GM19463 (cell line): ENCODE measurements at regions not wholly inside any gene's neighbourhood (a gene's known extent, or its start where the extent isn't known, plus 50 kb on each side); places are given as distances from the start of the nearest gene placed in this dataset.

Source experiments
- ATAC-seq: cut with Tn5 transposase; IDR thresholded peaks from one replicate; pipeline ENCODE4 v1.9.1; 2021; ENCODE audit warnings: mild to moderate bottlenecking, moderate library complexity; ENCODE audit not compliant: unreplicated experiment

DNA sequence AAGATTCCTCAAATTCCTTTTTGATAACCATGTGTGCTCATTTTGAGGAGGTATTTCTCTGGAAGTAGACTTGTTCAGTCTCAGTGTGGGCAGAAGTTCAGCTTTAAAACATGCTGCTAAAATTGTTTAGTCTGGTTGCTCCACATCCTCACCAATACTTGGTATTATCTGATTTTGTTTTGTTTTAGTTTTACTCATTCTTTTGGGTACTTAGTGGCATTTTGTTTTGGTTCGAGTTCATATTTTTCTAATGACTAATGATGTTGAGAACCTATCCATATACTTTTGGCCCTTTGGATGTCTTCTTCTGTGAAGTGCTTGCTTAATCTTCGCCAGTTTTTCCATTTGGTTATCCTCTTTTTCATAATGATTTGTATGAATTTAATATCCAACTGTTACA lies 694.2 kb upstream of the FZD8 start:
- ATAC-seq, result no peak

- no peak for ATAC-seq
Observed at GRCh38 chr10:36333446-36333845, 691.4 kb upstream of the FZD8 start.

- ATAC-seq, result no peak
Observed at GRCh38 chr10:36332926-36333325, 690.8 kb upstream of the FZD8 start.

DNA sequence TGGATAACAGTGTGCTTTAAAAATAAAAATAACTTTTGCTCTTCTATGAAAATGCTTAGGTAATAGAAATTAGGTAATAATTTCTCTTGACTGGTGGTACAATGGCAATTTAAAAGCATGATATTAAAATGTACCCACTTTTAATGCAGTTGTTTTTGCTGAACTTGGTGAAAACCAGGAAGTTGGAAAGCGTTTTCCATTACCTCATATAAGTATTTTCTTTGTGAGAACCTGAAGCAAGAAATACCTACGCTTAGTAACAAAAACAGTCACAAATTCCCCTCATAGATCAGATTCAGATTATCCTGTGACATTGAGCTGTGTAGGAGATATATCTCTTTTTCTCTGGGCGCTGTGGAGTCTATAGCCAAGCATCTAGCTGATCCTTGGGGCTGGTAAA lies 689.0 kb upstream of the FZD8 start:
- no peak for ATAC-seq

DNA sequence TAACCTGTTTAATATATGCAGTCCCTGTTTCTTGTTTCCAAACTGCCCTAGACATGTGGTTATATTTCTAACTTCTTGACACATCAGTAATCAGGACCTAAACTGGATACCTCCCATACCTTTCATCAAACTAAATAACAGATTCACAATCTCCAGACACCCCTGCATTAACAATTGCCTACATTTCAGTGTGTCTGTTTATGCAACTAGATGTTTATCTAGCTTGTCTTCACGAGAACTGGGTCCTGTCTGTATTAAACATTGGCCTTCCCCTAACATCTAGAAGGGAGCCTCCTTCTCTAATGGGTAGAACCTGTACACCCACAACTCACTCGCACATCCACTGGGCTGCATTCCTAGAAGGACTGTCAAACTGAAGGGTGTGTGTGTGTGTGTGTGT lies 683.7 kb upstream of the FZD8 start:
- no peak for ATAC-seq

DNA sequence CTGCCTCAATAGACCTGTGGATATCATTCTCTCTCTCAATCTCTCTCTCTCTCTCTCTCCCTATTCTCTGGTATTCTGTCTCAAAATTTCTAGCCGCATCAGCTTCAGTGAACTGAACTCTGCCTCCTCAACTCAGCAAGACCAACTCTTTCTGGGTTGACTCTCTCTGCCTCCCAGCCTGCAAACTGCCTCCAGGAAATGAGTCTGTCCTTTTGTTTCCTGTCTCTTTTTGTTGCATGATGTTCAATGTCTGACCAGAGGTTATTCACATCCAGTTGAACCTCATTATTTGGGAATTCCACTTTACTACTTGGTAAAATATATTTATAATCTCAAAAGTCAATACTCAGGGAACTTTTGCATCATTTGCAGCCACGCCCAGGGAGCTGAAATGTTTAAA lies 682.7 kb upstream of the FZD8 start:
- ATAC-seq, result no peak

DNA sequence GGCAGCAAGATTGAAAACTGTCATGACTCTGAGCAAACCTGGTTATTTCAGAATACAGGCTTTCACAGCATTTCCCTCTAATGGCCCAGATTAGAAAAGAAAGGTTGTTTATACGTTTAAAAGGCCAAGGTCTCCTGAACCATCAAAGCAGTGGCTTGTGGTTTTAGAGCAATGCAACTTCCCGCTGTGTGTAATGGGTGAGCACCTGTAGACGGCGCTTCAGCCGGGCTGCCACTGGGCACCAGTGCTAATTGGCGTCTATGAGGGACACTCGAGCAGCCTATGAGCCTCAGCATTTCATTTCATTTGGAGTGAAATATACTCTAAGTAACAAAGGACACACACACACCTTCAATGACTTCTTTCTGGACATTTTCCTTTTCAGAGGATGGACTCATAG lies 671.0 kb upstream of the FZD8 start:
- ATAC-seq, result no peak

DNA sequence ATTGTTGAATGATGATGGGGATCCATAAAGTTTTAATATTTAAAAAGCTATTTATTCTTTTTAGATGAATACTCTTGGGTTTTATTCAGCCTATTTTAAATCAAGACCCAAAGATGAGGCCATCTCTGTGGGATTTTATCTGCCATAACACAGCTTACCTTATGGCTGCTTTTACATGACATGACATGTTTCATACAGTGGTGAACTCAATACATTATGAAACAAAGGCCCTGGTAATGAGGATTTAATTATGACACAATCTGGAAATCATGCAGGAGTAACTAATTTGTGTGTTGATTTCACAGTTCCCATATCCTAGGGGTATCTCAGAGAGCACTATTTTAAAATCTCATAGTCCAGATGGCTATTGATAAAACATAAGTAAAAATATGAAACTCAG lies 661.8 kb upstream of the FZD8 start:
- no peak for ATAC-seq

GRCh38 chr10:36302086-36302485 lies 660.0 kb upstream of the FZD8 start:
- no peak for ATAC-seq

GRCh38 chr10:36301539-36301938 lies 659.4 kb upstream of the FZD8 start:
- no peak for ATAC-seq

DNA sequence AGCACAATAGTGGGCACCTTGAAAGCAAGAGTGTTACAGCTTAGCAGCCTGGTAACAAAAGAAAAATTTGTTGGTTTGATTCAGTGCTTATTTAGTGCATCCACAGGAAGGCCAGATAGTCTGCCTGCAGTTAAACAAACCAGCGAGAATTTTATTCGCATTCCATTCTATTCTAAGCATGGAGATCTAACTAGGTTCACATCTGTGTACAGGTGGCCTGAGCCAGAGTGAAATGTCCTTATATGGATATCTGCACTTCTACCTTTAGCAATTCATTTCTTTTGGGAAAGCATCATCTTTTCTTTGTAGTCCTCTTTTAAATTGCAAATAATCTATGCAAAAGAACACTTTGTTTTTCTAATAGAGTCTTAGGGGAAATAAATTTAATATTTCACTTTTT lies 659.0 kb upstream of the FZD8 start:
- no peak for ATAC-seq

- no peak for ATAC-seq
Observed at GRCh38 chr10:36283827-36284226, 641.7 kb upstream of the FZD8 start.

DNA sequence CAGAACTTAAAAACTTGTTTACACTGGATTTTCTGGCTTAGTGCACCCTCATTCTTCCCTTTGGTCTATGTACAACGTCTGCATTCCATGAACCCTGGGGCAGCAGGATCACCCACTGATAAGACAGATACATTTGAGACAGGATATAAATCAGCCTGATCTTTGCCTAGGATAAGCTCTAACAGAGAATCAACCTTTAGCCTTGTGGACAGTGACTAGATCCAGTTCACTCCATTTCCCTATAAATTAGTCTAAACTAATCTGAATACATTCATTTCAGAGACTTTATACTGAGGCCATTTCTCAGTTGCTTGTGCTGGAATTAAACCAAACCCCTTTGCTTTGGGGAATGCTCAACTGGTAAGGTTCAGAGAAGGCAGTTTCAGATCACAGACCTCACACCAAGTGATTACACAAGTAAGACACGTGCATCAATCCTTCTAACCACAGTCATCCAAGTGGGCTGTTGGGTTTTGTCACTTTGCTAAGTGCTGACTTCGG lies 639.8 kb upstream of the FZD8 start:
- no peak for ATAC-seq

DNA sequence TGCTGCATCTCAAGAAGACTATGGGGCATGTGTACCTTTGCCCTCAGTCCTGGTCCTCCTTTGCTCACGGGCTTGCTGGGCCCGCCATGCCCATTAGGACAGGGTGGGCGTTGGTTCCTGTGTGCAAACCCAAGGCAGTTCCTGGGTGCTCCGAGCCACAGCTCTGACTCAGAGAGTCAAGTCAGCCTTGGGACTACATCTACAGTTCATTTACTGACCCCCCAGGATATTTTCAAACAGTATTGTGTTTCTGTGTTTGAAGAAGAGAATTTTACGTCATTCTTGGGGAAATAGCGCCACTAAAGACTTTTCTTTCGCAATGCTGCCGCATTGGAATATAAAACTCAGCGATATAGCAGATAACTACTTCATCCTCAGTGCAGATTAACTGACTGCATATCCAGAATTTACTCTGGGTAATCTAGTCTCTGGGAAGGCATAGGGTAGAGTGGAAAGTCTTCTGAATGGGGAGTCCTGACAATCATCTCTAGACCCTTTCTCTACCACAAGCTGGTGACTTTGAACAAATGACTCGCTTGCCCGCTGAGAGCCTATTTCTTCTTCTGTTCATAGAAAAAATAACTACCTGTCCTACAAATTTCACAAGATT lies 638.9 kb upstream of the FZD8 start:
- no peak for ATAC-seq

DNA sequence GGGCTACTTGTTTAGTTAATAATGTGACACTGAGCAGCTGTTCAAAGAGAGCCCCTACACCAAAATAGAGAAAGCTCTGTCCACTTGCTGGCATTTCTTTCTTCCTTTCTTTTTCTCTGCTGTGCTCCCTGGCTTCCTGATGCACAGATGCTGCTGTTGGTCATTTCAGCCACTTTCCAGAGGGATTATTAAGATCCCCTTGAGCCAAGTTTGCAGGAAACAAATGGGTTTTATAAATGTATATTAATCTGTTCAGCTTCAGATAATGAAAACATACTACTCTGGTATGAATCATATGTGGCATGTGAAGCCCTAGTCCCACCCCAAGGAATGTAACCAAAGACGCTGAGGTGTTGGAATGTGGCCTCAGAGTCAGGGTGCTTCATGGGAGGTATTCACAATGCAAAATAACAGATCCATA lies 638.2 kb upstream of the FZD8 start:
- ATAC-seq, result no peak

DNA sequence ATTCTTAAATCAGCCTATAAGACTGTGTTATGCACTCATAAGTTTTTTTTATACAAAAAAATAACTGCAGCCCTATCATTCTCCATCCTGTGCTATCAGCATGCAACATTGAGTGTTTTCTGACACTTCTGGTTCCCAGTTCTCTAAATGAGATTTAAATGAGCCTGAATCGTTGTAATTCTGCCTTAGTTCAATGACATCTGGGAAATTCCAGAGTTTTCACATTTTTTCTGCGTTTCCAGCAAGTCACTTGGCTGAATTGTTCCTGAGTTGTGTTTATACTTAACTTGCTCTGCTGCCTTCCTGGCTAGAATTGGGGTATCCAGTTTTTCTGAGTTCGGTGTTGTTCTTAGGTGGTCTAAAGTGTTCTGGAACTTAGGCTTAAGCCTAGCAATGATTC lies 636.1 kb upstream of the FZD8 start:
- ATAC-seq, result no peak

- ATAC-seq, result no peak
Observed at GRCh38 chr10:36277459-36277858, 635.4 kb upstream of the FZD8 start.

DNA sequence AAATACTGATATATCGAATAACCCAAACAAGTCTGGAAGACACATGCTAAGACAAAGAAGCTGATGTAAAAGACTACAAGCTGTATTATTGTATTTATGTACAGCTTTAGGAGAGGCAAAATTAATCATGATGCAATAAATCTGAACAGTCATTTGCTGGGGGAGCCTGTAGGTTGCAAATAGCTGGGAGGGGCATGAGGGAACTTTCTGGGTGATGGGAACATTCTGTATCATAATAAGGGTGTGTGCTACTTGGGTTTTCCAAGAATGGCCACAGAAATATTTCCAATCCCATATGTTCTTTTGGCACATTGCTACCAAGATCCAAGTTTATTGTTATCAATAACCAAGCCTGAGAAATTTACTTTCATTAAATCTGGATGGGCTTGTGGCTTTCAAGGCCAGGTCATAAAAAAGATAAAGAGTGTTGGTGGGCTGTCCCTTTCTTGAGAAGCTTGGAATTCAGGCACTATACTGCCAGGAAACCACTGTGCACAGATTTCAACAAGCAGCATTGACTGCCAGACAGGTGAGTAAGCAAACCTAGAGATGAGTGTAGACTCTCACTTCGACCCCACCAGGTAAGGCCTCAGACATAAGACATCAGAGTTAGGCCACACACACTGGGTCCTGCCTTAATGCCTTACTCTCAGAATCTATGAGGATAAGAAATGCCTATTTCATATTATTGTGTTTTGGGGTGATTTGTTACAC lies 629.7 kb upstream of the FZD8 start:
- ATAC-seq, result no peak

GRCh38 chr10:36269222-36269621 lies 627.1 kb upstream of the FZD8 start:
- ATAC-seq, result no peak

DNA sequence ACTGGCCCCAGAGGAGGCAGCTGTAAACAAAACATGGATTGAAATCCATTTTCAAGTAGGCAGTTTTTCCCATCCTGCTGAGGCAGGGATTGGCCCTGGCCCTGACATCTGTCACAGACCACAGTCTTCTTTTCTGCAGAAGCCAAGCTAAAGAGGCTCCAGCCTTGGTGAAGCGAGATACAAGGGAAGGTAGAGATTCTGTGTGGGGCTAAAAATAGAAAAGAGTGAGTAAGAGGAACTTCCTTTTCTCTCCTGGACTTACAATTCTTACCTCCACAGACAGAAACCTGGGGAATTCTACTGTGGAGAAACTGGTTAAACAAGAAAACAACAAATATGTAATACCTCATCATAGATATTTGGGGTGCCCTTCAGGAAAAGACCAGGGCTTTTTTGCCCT lies 624.8 kb upstream of the FZD8 start:
- no peak for ATAC-seq

GRCh38 chr10:36265741-36266140 lies 623.6 kb upstream of the FZD8 start:
- no peak for ATAC-seq

GRCh38 chr10:36263871-36264270 lies 621.8 kb upstream of the FZD8 start:
- no peak for ATAC-seq

GRCh38 chr10:36256948-36257356 lies 614.9 kb upstream of the FZD8 start:
- ATAC-seq, result no peak
